Colonic mucosa (tissue), 4 donors: ENCODE measurements at regions not wholly inside any gene's neighbourhood (a gene's known extent, or its start where the extent isn't known, plus 50 kb on each side); places are given as distances from the start of the nearest gene placed in this dataset.

Source experiments
- DNase-seq: peaks from one replicate; pipeline ENCODE4 v3.0.0-alpha.2; 2020
- H3K27ac ChIP-seq: fragments of 200-600 bp; one replicate; pipeline ENCODE4 v1.8.0; 2021
- H3K27me3 ChIP-seq: fragments of 200-600 bp; one replicate; pipeline ENCODE4 v1.8.0; 2021
- H3K36me3 ChIP-seq: fragments of 200-600 bp; one replicate; pipeline ENCODE4 v1.8.0; 2021
- H3K4me1 ChIP-seq: fragments of 200-600 bp; one replicate; pipeline ENCODE4 v1.8.0; 2021; ENCODE audit warnings: mild to moderate bottlenecking
- H3K4me3 ChIP-seq: fragments of 200-600 bp; one replicate; pipeline ENCODE4 v1.8.0; 2021
- H3K9ac ChIP-seq, 2 donors: one replicate each; pipeline ENCODE4 v1.7.0; 2013; ENCODE audit warnings: control low read depth in 2 of 2, low read depth in 2 of 2, low read length in 2 of 2
- H3K9me3 ChIP-seq: fragments of 200-600 bp; one replicate; pipeline ENCODE4 v1.8.0; 2021
- CTCF ChIP-seq: fragments of 200-600 bp; IDR thresholded peaks from one replicate; pipeline ENCODE4 v1.8.0; 2022; ENCODE audit warnings: antibody characterized with exemption, mild to moderate bottlenecking
- intact Hi-C: fragments of 100-400 bp; cut with DNase I; formaldehyde crosslinking; loops from one replicate; pipeline ENCODE4 v1.14.1; 2022
- donor health status: healthy.
- donor health status: DM: no; HTN: no; CAD: no.
- donor health status: DM: no; HTN: no; CAD: no.

- TF ChIP-seq CTCF, result no peak
- H3K27ac ChIP-seq, result no peak overlapping the region
- DNase-seq, result no peak
- no peak overlapping the region for H3K4me3 ChIP-seq
- H3K9ac ChIP-seq, result no peak overlapping the region
- H3K36me3 ChIP-seq, result no peaks in the 10 kb centered on the region
- no peaks in the 10 kb centered on the region for H3K4me1 ChIP-seq
- no peaks in the 10 kb centered on the region for H3K9me3 ChIP-seq
- H3K27me3 ChIP-seq, result no peaks in the 10 kb centered on the region
- intact Hi-C loops, result no loop called here
These were observed 383.1 kb downstream of the GALR1 start for GRCh38 chr18:77632758-77633157.

GRCh38 chr18:77634494-77634893 lies 384.8 kb downstream of the GALR1 start:
- no peak overlapping the region for H3K4me3 ChIP-seq
- no peak overlapping the region for H3K9ac ChIP-seq
- no peaks in the 10 kb centered on the region for H3K36me3 ChIP-seq
- H3K27me3 ChIP-seq, result no peaks in the 10 kb centered on the region
- H3K27ac ChIP-seq, result no peak overlapping the region
- DNase-seq, result no peak
- no peaks in the 10 kb centered on the region for H3K4me1 ChIP-seq
- intact Hi-C loops, result no loop called here
- no peak for TF ChIP-seq CTCF
- H3K9me3 ChIP-seq, result no peaks in the 10 kb centered on the region

GRCh38 chr18:77635451-77635850 lies 385.8 kb downstream of the GALR1 start:
- TF ChIP-seq CTCF, result no peak
- no peak overlapping the region for H3K4me3 ChIP-seq
- intact Hi-C loops, result no loop called here
- no peak overlapping the region for H3K27ac ChIP-seq
- no peak overlapping the region for H3K9ac ChIP-seq
- DNase-seq, result no peak
- no peaks in the 10 kb centered on the region for H3K4me1 ChIP-seq
- no peaks in the 10 kb centered on the region for H3K36me3 ChIP-seq
- no peaks in the 10 kb centered on the region for H3K9me3 ChIP-seq
- no peaks in the 10 kb centered on the region for H3K27me3 ChIP-seq

- H3K9ac ChIP-seq, result no peak overlapping the region
- intact Hi-C loops, result no loop called here
- H3K4me1 ChIP-seq, result no peaks in the 10 kb centered on the region
- no peak for DNase-seq
- no peaks in the 10 kb centered on the region for H3K9me3 ChIP-seq
- no peak overlapping the region for H3K27ac ChIP-seq
- no peak overlapping the region for H3K4me3 ChIP-seq
- no peaks in the 10 kb centered on the region for H3K27me3 ChIP-seq
- TF ChIP-seq CTCF, result no peak
- H3K36me3 ChIP-seq, result no peaks in the 10 kb centered on the region
These were observed 386.2 kb downstream of the GALR1 start for GRCh38 chr18:77635858-77636257.

- no peaks in the 10 kb centered on the region for H3K4me1 ChIP-seq
- TF ChIP-seq CTCF, result no peak
- H3K9me3 ChIP-seq, result no peaks in the 10 kb centered on the region
- no peak overlapping the region for H3K4me3 ChIP-seq
- H3K27me3 ChIP-seq, result no peaks in the 10 kb centered on the region
- no peak for DNase-seq
- no peaks in the 10 kb centered on the region for H3K36me3 ChIP-seq
- intact Hi-C loops, result no loop called here
- H3K9ac ChIP-seq, result no peak overlapping the region
- H3K27ac ChIP-seq, result no peak overlapping the region
These were observed 395.7 kb downstream of the GALR1 start for GRCh38 chr18:77645170-77645872.
